Common myeloid progenitor, CD34-positive (primary cell): ENCODE measurements at regions not wholly inside any gene's neighbourhood (a gene's known extent, or its start where the extent isn't known, plus 50 kb on each side); places are given as distances from the start of the nearest gene placed in this dataset.

Experiments used
- CTCF ChIA-PET: fragments of 350-600 bp; sonication (Branson Sonifier 250); formaldehyde crosslinking; loops from one replicate; lab custom pipeline; 2021; ENCODE audit warnings: antibody characterized with exemption; lab: Charles Lee
- POLR2A ChIA-PET: fragments of 350-600 bp; sonication (Branson Sonifier 250); formaldehyde crosslinking; loops from one replicate; lab custom pipeline; 2021; ENCODE audit warnings: antibody characterized with exemption; lab: Charles Lee
- DNase-seq, 3 donors: peaks; one replicate each; pipeline versions ENCODE4 v3.0.0 to v3.0.0-alpha.2; 2013
- H3K27ac ChIP-seq, 2 experiments: 1 replicate in 1 of 2; 2 replicates in 1 of 2; pipeline ENCODE4 v1.7.0; 2013; ENCODE audit warnings: inconsistent platforms in 2 of 2, low read length in 2 of 2, mild to moderate bottlenecking in 2 of 2, low read depth in 1 of 2, moderate library complexity in 1 of 2; ENCODE audit not compliant: severe bottlenecking in 2 of 2, insufficient read depth in 1 of 2, poor library complexity in 1 of 2
- H3K27me3 ChIP-seq, 5 experiments: replicated peaks in 2 of 5; 1 replicate in 3 of 5; 2 replicates in 2 of 5; pipeline versions ENCODE4 v1.6.1 to v1.7.0; 2013; ENCODE audit warnings: low read length in 4 of 5, mild to moderate bottlenecking in 2 of 5, moderate library complexity in 2 of 5, inconsistent platforms in 1 of 5; ENCODE audit not compliant: insufficient read depth in 5 of 5, control insufficient read depth in 4 of 5
- H3K36me3 ChIP-seq, 4 experiments: 1 replicate in 2 of 4; 2 replicates in 2 of 4; pipeline versions ENCODE4 v1.6.1 to v1.7.0; 2013; ENCODE audit warnings: low read length in 3 of 4, control low read depth in 1 of 4, mild to moderate bottlenecking in 1 of 4; ENCODE audit not compliant: control insufficient read depth in 4 of 4, insufficient read depth in 4 of 4
- H3K4me1 ChIP-seq, 4 experiments: 1 replicate in 3 of 4; 2 replicates in 1 of 4; pipeline versions ENCODE4 v1.6.1 to v1.7.1; 2013; ENCODE audit warnings: low read length in 3 of 4, mild to moderate bottlenecking in 3 of 4, control low read depth in 1 of 4, inconsistent platforms in 1 of 4, moderate library complexity in 1 of 4; ENCODE audit not compliant: control insufficient read depth in 4 of 4, insufficient read depth in 4 of 4; ENCODE audit errors: control extremely low read depth in 1 of 4
- H3K4me3 ChIP-seq, 7 experiments: 1 replicate in 4 of 7; 2 replicates in 3 of 7; pipeline versions ENCODE4 v1.5.1 to v1.7.0; 2013; ENCODE audit warnings: mild to moderate bottlenecking in 7 of 7, low read length in 6 of 7, moderate library complexity in 6 of 7, inconsistent platforms in 2 of 7, low read depth in 2 of 7, control low read depth in 1 of 7; ENCODE audit not compliant: insufficient read depth in 4 of 7, control insufficient read depth in 1 of 7; ENCODE audit errors: extremely low read depth in 1 of 7
- H3K9me3 ChIP-seq, 5 experiments: 1 replicate in 4 of 5; 2 replicates in 1 of 5; pipeline versions ENCODE4 v1.6.1 to v1.7.1; 2013; ENCODE audit warnings: low read length in 4 of 5, mild to moderate bottlenecking in 2 of 5, inconsistent platforms in 1 of 5, low read depth in 1 of 5, moderate library complexity in 1 of 5; ENCODE audit not compliant: control insufficient read depth in 4 of 5, insufficient read depth in 2 of 5; ENCODE audit errors: control extremely low read depth in 1 of 5
- WGBS: methylation state at CpG from one replicate; pipeline ENCODE4 v1.1.5; 2013; ENCODE audit not compliant: insufficient coverage; 5-methylcytosine and 5-hydroxymethylcytosine counted together

- ChIA-PET CTCF (no interaction called here), POLR2A (no interaction called here)
- Histone ChIP-seq H3K27me3 (peaks cover 0 to 4% (median 0%) of the 10 kb centered on the region in 5 experiments), H3K4me1 (no peaks in the 10 kb centered on the region), H3K36me3 (no peaks in the 10 kb centered on the region), H3K4me3 (no peak overlapping the region), H3K27ac (no peak overlapping the region), H3K9me3 (no peaks in the 10 kb centered on the region)
- DNase-seq = no peak
- WGBS = 63% methylated on average over 3 of the region's 4 CpGs
These were observed 295.1 kb upstream of the SOX9 start for GRCh38 chr17:71825687-71826086.

- DNase-seq = no peak
- Histone ChIP-seq H3K9me3 (no peaks in the 10 kb centered on the region), H3K4me3 (no peak overlapping the region), H3K4me1 (no peaks in the 10 kb centered on the region), H3K36me3 (no peaks in the 10 kb centered on the region), H3K27me3 (peaks cover 0 to 4% (median 0%) of the 10 kb centered on the region in 5 experiments), H3K27ac (no peak overlapping the region)
- ChIA-PET POLR2A (no interaction called here), CTCF (no interaction called here)
- WGBS = 3% methylated on average over 3 of the region's 5 CpGs
These were observed 292.6 kb upstream of the SOX9 start for GRCh38 chr17:71828182-71828596.

GRCh38 chr17:71830866-71831265, 290.0 kb upstream of the SOX9 start:
- ChIA-PET POLR2A (no interaction called here), CTCF (interaction anchor here (1.5 kb wide), 1 partner anchor 24 kb away, joined by 3 read pairs; no protein-coding TSS in a partner anchor)
- Histone ChIP-seq H3K27ac (no peak overlapping the region), H3K4me1 (no peaks in the 10 kb centered on the region), H3K27me3 (peaks cover 0 to 4% (median 0%) of the 10 kb centered on the region in 5 experiments), H3K4me3 (peak overlapping the region in 1 of 7 experiments; percentile 3), H3K36me3 (no peaks in the 10 kb centered on the region), H3K9me3 (no peaks in the 10 kb centered on the region)
- no peak for DNase-seq
- WGBS = 30% methylated on average over 4 of the region's 7 CpGs

- ChIA-PET POLR2A (no interaction called here), CTCF (no interaction called here)
- no peaks in the 10 kb centered on the region for H3K36me3 ChIP-seq
- no peaks in the 10 kb centered on the region for H3K27me3 ChIP-seq
- H3K4me1 ChIP-seq = no peaks in the 10 kb centered on the region
- no peak overlapping the region for H3K27ac ChIP-seq
- DNase-seq = no peak
- H3K4me3 ChIP-seq = no peak overlapping the region
- H3K9me3 ChIP-seq = peaks cover 0 to 4% (median 0%) of the 10 kb centered on the region in 5 experiments
- 95% methylated on average over 3 of the region's 3 CpGs for WGBS
These were observed 277.8 kb upstream of the SOX9 start for GRCh38 chr17:71842986-71843385.

- no peaks in the 10 kb centered on the region for H3K27me3 ChIP-seq
- 100% methylated on average over 2 of the region's 2 CpGs for WGBS
- no peak for DNase-seq
- H3K36me3 ChIP-seq = no peaks in the 10 kb centered on the region
- ChIA-PET POLR2A (no interaction called here), CTCF (no interaction called here)
- no peak overlapping the region for H3K27ac ChIP-seq
- peaks cover 0 to 4% (median 0%) of the 10 kb centered on the region in 5 experiments for H3K9me3 ChIP-seq
- no peaks in the 10 kb centered on the region for H3K4me1 ChIP-seq
- no peak overlapping the region for H3K4me3 ChIP-seq
These were observed 275.5 kb upstream of the SOX9 start for GRCh38 chr17:71845337-71845736.

GRCh38 chr17:71846561-71847110, 274.2 kb upstream of the SOX9 start:
- WGBS = 100% methylated on average over 4 of the region's 8 CpGs
- POLR2A ChIA-PET = interaction anchor here (0.7 kb wide), 1 partner anchor 8 kb away, joined by 4 read pairs; no protein-coding TSS in a partner anchor
- no peaks in the 10 kb centered on the region for H3K4me1 ChIP-seq
- H3K27ac ChIP-seq = no peak overlapping the region
- H3K36me3 ChIP-seq = no peaks in the 10 kb centered on the region
- no peak for DNase-seq
- CTCF ChIA-PET = interaction anchor here (1.2 kb wide), 1 partner anchor 32 kb away, joined by 3 read pairs; no protein-coding TSS in a partner anchor
- no peak overlapping the region for H3K4me3 ChIP-seq
- H3K27me3 ChIP-seq = no peaks in the 10 kb centered on the region
- peaks cover 0 to 4% (median 0%) of the 10 kb centered on the region in 5 experiments for H3K9me3 ChIP-seq

GRCh38 chr17:71849783-71850768, 270.7 kb upstream of the SOX9 start:
- Histone ChIP-seq H3K9me3 (no peaks in the 10 kb centered on the region), H3K27me3 (no peaks in the 10 kb centered on the region), H3K36me3 (no peaks in the 10 kb centered on the region), H3K27ac (no peak overlapping the region), H3K4me1 (no peaks in the 10 kb centered on the region), H3K4me3 (no peak overlapping the region)
- WGBS = no CpG with 5 or more reads among the region's 1 CpG
- ChIA-PET POLR2A (no interaction called here), CTCF (no interaction called here)
- no peak for DNase-seq
